PFSK-1 (cell line): ENCODE measurements at regions not wholly inside any gene's neighbourhood (a gene's known extent, or its start where the extent isn't known, plus 50 kb on each side); places are given as distances from the start of the nearest gene placed in this dataset.

ENCODE experiments used
- FOXP2 ChIP-seq: optimal IDR thresholded peaks from 2 replicates; pipeline ENCODE3; 2011; ENCODE audit warnings: borderline replicate concordance, control low read depth, inconsistent platforms; ENCODE audit not compliant: insufficient read depth; ENCODE audit errors: extremely low read length, extremely low read depth
- POLR2AphosphoS5 ChIP-seq: IDR thresholded peaks from 2 replicates; pipeline ENCODE4 v1.6.1; 2012; ENCODE audit warnings: low read depth, mild to moderate bottlenecking, control low read depth, low read length, moderate library complexity
- SIN3A ChIP-seq: IDR thresholded peaks from 2 replicates; pipeline ENCODE4 v1.6.1; 2012; ENCODE audit warnings: mild to moderate bottlenecking, low read length, moderate library complexity, borderline replicate concordance; ENCODE audit not compliant: insufficient read depth
- TAF1 ChIP-seq: IDR thresholded peaks from 2 replicates; pipeline ENCODE4 v1.6.1; 2012; ENCODE audit warnings: low read length, control low read depth, borderline replicate concordance; ENCODE audit not compliant: insufficient read depth
- TF ChIP-seq, protein P1 (sequence below), 2 experiments: IDR thresholded peaks; 2 replicates each; pipeline versions ENCODE4 v1.6.1 to v1.8.0; 2011 to 2012; ENCODE audit warnings: low read depth in 2 of 2, low read length in 2 of 2, control low read depth in 1 of 2, inconsistent platforms in 1 of 2, mild to moderate bottlenecking in 1 of 2, moderate library complexity in 1 of 2; ENCODE audit not compliant: insufficient read depth in 1 of 2

DNA sequence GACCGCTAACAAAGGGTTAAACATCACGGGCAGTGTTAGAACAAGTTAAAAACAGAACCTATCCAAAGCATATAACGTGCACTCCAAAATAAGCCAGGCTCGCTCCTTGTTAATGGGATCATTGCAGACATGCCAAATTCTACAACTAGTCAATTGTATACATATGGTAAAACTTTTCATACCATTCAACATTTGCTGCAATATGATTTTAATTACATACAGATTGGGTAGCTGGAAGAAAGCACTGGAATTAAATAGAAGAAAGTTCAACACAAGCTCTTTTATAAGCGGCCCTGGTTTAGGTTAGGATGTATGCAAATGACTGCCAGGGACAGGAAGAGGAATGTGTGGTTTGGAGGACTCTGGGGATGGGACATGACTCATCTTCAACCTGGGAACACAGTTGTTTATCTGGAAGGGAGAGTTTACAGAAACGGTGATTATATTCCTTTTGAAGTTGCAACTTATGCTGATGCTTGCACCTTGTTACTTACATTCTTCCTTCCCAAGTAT lies 62.5 kb upstream of the TIAM2 start:
- TF ChIP-seq POLR2AphosphoS5: no peak
- TF ChIP-seq FOXP2: peak; percentile 72

DNA sequence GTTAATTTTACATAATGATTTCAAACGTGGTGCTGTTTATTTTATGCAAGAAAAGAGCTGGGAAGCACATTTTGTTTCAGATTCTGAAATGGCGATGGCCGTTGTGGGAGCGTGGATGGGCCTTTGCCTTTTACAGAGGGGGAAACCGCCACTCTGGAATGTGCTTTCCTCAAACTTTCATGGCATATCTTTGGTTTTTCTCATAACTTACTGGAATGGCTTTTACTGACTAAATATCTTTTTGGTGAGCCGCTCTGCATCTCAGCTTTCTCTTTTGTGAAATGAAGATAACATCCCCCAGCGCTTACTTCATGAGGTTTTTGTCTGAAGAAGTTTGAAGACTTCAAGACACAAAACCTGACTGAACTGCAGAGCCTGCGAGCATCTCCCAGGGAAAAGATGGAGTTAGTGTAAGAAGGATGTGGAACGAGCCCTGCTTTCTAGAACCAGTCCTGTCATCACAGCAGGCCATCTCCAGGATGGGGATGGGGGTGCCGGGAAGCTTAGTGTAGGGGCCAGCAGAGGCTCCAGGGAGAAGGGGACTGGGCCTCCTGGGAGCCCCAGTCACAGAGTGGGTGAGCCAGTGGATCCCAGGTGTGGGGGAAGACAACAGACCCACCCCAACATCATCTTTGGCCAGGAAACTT lies 61.8 kb upstream of the TIAM2 start:
- TF ChIP-seq TAF1 (no peak), SIN3A (no peak), POLR2AphosphoS5 (no peak), FOXP2 (no peak)
- TF ChIP-seq, protein P1, sequence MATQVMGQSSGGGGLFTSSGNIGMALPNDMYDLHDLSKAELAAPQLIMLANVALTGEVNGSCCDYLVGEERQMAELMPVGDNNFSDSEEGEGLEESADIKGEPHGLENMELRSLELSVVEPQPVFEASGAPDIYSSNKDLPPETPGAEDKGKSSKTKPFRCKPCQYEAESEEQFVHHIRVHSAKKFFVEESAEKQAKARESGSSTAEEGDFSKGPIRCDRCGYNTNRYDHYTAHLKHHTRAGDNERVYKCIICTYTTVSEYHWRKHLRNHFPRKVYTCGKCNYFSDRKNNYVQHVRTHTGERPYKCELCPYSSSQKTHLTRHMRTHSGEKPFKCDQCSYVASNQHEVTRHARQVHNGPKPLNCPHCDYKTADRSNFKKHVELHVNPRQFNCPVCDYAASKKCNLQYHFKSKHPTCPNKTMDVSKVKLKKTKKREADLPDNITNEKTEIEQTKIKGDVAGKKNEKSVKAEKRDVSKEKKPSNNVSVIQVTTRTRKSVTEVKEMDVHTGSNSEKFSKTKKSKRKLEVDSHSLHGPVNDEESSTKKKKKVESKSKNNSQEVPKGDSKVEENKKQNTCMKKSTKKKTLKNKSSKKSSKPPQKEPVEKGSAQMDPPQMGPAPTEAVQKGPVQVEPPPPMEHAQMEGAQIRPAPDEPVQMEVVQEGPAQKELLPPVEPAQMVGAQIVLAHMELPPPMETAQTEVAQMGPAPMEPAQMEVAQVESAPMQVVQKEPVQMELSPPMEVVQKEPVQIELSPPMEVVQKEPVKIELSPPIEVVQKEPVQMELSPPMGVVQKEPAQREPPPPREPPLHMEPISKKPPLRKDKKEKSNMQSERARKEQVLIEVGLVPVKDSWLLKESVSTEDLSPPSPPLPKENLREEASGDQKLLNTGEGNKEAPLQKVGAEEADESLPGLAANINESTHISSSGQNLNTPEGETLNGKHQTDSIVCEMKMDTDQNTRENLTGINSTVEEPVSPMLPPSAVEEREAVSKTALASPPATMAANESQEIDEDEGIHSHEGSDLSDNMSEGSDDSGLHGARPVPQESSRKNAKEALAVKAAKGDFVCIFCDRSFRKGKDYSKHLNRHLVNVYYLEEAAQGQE (IDR thresholded peaks at IDR 0.05; ENCODE audit: insufficient read depth in 1 of 2, low read depth in 2 of 2, low read length in 2 of 2): no peak

DNA sequence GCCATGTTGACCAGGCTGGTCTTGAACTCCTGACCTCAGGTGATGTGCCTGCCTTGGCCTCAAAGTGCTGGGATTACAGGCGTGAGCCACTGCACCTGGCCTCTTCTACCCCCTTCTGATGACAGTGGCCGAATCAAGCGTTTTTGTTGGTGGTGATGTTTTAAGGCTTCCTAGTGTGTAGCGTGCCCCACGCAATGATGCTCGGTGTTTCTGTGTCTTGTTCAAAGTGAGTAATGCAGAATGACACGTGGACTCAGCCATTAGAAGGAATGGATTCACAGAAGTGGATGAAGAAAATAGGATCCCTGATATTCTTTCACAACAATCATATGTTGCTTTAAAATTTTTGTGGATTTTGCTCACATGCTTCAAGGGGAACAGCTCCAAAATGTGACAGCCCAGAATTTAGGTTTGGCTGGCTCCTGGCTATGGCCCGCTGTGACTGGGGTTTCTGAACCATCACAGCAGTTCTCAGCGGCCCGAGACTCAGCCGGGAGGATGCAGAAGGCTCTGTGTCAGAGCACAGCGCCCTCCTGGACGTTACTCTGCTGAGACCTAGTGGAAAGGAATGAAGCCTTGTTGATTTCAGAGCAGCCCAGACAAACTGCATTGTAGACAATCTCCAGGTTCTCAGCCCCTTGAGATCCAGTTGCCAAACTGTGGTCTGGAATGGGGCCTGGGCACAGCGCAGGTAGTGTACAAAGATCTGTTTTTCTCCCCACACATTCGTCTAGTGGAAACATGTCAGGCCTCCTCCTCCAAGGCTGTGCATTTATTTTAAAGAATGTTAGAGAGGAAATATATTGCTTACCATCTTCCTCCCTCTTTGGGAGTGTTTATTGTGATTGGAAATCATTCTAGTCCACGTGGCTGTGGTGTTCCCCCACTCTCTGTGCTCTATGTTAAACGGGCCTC lies 57.6 kb upstream of the TIAM2 start:
- TF ChIP-seq TAF1 (no peak), SIN3A (no peak), FOXP2 (no peak), POLR2AphosphoS5 (no peak)
- TF ChIP-seq, protein P1 (IDR thresholded peaks at IDR 0.05; ENCODE audit: insufficient read depth in 1 of 2, low read depth in 2 of 2, low read length in 2 of 2): no peak

DNA sequence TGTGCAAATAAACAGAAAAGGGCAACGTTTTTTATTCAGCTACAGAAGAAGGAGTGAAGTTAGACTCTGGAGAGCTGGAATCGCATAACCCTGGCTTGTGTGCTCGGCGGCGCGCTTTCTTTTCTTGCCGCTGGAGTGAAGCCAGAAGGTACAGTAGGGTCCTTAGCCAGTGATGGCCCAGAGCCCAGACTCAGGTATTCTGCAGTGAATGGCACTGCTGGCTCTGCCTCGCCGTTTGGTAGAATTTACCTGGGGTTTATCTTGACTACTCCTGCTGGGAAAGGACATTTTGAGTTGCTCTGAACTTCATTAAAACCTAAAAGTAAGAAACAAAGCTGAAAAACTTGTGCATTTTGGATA lies 56.9 kb upstream of the TIAM2 start:
- TF ChIP-seq POLR2AphosphoS5 (no peak), TAF1 (no peak), SIN3A (no peak), FOXP2 (no peak)
- TF ChIP-seq, protein P1 (IDR thresholded peaks at IDR 0.05; ENCODE audit: insufficient read depth in 1 of 2, low read depth in 2 of 2, low read length in 2 of 2): no peak

DNA sequence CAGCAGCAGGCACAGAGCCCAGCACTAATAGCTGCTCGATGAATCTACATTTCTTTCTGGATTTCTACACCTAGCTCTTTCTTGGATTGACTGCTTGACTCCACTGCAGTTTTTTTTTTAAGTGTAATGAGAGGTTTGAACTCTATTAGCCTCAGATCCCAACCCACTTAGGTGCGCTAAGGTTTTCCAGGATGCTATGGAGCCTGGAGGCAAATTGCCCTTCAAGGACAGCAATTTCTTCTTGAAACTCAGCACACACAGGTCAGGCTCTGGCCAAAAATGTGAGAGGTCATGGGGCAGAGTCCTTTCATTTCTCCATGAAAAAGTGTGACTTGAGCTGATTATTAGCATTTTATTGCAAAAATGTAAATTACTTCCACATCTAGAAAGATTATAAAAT lies 52.3 kb upstream of the TIAM2 start:
- no peak for TF ChIP-seq SIN3A
- TF ChIP-seq FOXP2: no peak
- TF ChIP-seq, protein P1 (IDR thresholded peaks at IDR 0.05; ENCODE audit: insufficient read depth in 1 of 2, low read depth in 2 of 2, low read length in 2 of 2): no peak
- no peak for TF ChIP-seq POLR2AphosphoS5
- no peak for TF ChIP-seq TAF1
